HG02884 (cell line): ENCODE measurements at regions not wholly inside any gene's neighbourhood (a gene's known extent, or its start where the extent isn't known, plus 50 kb on each side); places are given as distances from the start of the nearest gene placed in this dataset.

ENCODE experiments used
- ATAC-seq: cut with Tn5 transposase; IDR thresholded peaks from one replicate; pipeline ENCODE4 v1.9.1; 2021; ENCODE audit warnings: mild to moderate bottlenecking, moderate library complexity; ENCODE audit not compliant: unreplicated experiment

- no peak for ATAC-seq
Measured at GRCh38 chr10:112087953-112088456, 95.6 kb downstream of the GPAM start.

GRCh38 chr10:112091703-112092102 is 91.9 kb downstream of the GPAM start:
- ATAC-seq, result no peak

GRCh38 chr10:112092519-112092918 is 91.0 kb downstream of the GPAM start:
- no peak for ATAC-seq

- no peak for ATAC-seq
Measured at GRCh38 chr10:112094984-112095383, 88.6 kb downstream of the GPAM start.

- no peak for ATAC-seq
Measured at GRCh38 chr10:112095731-112096130, 87.8 kb downstream of the GPAM start.

GRCh38 chr10:112098682-112099081 is 84.9 kb downstream of the GPAM start:
- no peak for ATAC-seq
